GM21360 (cell line): ENCODE measurements at regions not wholly inside any gene's neighbourhood (a gene's known extent, or its start where the extent isn't known, plus 50 kb on each side); places are given as distances from the start of the nearest gene placed in this dataset.
"Not testable (repeated sequence)": the region's sequence is repeated elsewhere in the genome, so short reads cannot be mapped to it uniquely, and the experiment has no call there.

Experiments used
- ATAC-seq: cut with Tn5 transposase; IDR thresholded peaks from one replicate; pipeline ENCODE4 v1.9.1; 2021; ENCODE audit warnings: mild to moderate bottlenecking, moderate library complexity; ENCODE audit not compliant: unreplicated experiment

- not testable (repeated sequence) for ATAC-seq
These were observed 801.4 kb downstream of the TMEM121 start for GRCh38 chr14:106327702-106328353.

GRCh38 chr14:106329243-106329642 is 802.9 kb downstream of the TMEM121 start:
- not testable (repeated sequence) for ATAC-seq

- ATAC-seq: not testable (repeated sequence)
These were observed 803.8 kb downstream of the TMEM121 start for GRCh38 chr14:106329987-106330774.

- ATAC-seq: not testable (repeated sequence)
These were observed 808.2 kb downstream of the TMEM121 start for GRCh38 chr14:106334428-106335109.

GRCh38 chr14:106335110-106335429 is 808.7 kb downstream of the TMEM121 start:
- ATAC-seq: not testable (repeated sequence)

- not testable (repeated sequence) for ATAC-seq
These were observed 812.4 kb downstream of the TMEM121 start for GRCh38 chr14:106338775-106339174.

- not testable (repeated sequence) for ATAC-seq
These were observed 814.3 kb downstream of the TMEM121 start for GRCh38 chr14:106340658-106341057.

- ATAC-seq: not testable (repeated sequence)
These were observed 814.8 kb downstream of the TMEM121 start for GRCh38 chr14:106341161-106341560.

- ATAC-seq: no peak
These were observed 817.2 kb downstream of the TMEM121 start for GRCh38 chr14:106343626-106344025.

GRCh38 chr14:106344065-106344614 is 817.8 kb downstream of the TMEM121 start:
- ATAC-seq: not testable (repeated sequence)

- ATAC-seq: not testable (repeated sequence)
These were observed 818.6 kb downstream of the TMEM121 start for GRCh38 chr14:106344791-106345479.

- ATAC-seq: no peak
These were observed 819.7 kb downstream of the TMEM121 start for GRCh38 chr14:106346084-106346483.

- ATAC-seq: no peak
These were observed 820.3 kb downstream of the TMEM121 start for GRCh38 chr14:106346534-106347290.

- ATAC-seq: no peak
These were observed 821.0 kb downstream of the TMEM121 start for GRCh38 chr14:106347291-106347778.

GRCh38 chr14:106347890-106348755 is 821.7 kb downstream of the TMEM121 start:
- ATAC-seq: no peak

GRCh38 chr14:106348873-106349540 is 822.6 kb downstream of the TMEM121 start:
- not testable (repeated sequence) for ATAC-seq

GRCh38 chr14:106349678-106350457 is 823.5 kb downstream of the TMEM121 start:
- ATAC-seq: not testable (repeated sequence)
